Activated CD8-positive, alpha-beta T cell treated with anti-CD3 and anti-CD28 coated beads, Interleukin-2, amount 10 ng/mL, durations not matched to agents 7 days and 5 days (primary cell): ENCODE measurements at regions not wholly inside any gene's neighbourhood (a gene's known extent, or its start where the extent isn't known, plus 50 kb on each side); places are given as distances from the start of the nearest gene placed in this dataset.

Experiments used
- ATAC-seq: fragments of 150-1000 bp; cut with Tn5 transposase; one replicate; pipeline ENCODE4 v1.10.0; 2021; ENCODE audit warnings: moderate library complexity
- CTCF ChIA-PET: fragments of 350-600 bp; sonication (Branson Sonifier 250); formaldehyde crosslinking; loops from one replicate; lab custom pipeline; 2021; ENCODE audit warnings: antibody characterized with exemption; lab: Charles Lee
- POLR2A ChIA-PET: fragments of 350-600 bp; sonication (Branson Sonifier 250); formaldehyde crosslinking; loops from one replicate; lab custom pipeline; 2021; ENCODE audit warnings: antibody characterized with exemption; lab: Charles Lee
- DNase-seq: peaks from one replicate; pipeline ENCODE4 v3.0.0-alpha.2; 2020
- H3K27ac Mint-ChIP-seq: one replicate; pipeline ENCODE4 v1.8.0; 2021; ENCODE audit warnings: mild to moderate bottlenecking, mixed read lengths
- H3K27me3 Mint-ChIP-seq: one replicate; pipeline ENCODE4 v1.8.0; 2021; ENCODE audit warnings: low read depth, mixed read lengths
- H3K36me3 Mint-ChIP-seq: one replicate; pipeline ENCODE4 v1.8.0; 2021; ENCODE audit warnings: low read depth, mixed read lengths
- H3K4me1 Mint-ChIP-seq: one replicate; pipeline ENCODE4 v1.8.0; 2021; ENCODE audit warnings: low read depth, mixed read lengths
- H3K4me3 Mint-ChIP-seq: one replicate; pipeline ENCODE4 v1.8.0; 2021; ENCODE audit warnings: mild to moderate bottlenecking, mixed read lengths
- H3K9me3 Mint-ChIP-seq: one replicate; pipeline ENCODE4 v1.8.0; 2022; ENCODE audit warnings: mixed read lengths; ENCODE audit not compliant: insufficient read depth

DNA sequence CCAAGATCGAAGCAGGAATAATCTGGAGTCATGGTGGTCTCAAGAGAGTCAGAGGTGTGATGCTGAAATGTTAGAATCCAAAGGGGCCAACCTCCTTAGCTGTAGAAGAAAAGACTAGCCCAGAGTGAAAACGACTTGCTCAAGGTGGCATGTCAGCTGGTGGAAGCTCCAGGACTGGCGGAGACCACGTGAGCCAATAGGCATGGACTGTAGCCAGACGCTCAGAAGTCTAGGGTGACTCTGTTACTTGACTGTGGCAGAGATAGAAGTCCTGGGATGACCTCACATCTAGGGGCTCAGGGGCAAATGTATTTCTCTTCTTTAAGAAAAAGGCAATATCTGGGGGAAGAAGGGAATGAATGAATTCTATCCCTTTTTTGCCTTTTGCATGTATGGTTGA lies 267.4 kb downstream of the ATG4C start:
- ATAC-seq (no peak), DNase-seq (no peak)
- Mint-ChIP-seq H3K27me3 (peaks cover 5% of the 10 kb centered on the region), H3K4me3 (no peak overlapping the region), H3K9me3 (no peaks in the 10 kb centered on the region), H3K4me1 (no peaks in the 10 kb centered on the region), H3K36me3 (no peaks in the 10 kb centered on the region), H3K27ac (no peak overlapping the region)
- ChIA-PET CTCF (no interaction called here), POLR2A (no interaction called here)

DNA sequence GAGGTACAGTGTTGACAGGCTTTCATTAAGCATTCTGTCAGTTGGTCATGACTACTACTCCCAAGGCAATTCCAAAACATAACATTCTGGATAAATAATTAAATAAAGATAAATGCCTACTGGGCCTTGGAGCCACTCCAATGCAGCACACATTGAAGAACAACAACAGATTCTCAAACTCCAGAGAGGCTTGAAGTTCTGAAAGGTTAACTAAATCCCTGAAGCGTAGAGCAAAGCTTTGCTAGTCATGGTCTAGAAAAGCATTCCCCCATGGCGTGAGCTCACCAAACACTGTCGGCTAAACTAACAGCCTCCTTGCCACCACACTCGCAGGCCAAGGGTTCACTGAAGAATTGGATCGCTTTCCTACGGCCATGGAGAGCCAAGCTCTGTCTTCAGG lies 268.0 kb downstream of the ATG4C start:
- H3K4me3 Mint-ChIP-seq, result no peak overlapping the region
- peaks cover 5% of the 10 kb centered on the region for H3K27me3 Mint-ChIP-seq
- no peaks in the 10 kb centered on the region for H3K9me3 Mint-ChIP-seq
- no peak for ATAC-seq
- H3K27ac Mint-ChIP-seq, result no peak overlapping the region
- no peak for DNase-seq
- no peaks in the 10 kb centered on the region for H3K4me1 Mint-ChIP-seq
- H3K36me3 Mint-ChIP-seq, result no peaks in the 10 kb centered on the region
- ChIA-PET POLR2A (no interaction called here), CTCF (no interaction called here)

DNA sequence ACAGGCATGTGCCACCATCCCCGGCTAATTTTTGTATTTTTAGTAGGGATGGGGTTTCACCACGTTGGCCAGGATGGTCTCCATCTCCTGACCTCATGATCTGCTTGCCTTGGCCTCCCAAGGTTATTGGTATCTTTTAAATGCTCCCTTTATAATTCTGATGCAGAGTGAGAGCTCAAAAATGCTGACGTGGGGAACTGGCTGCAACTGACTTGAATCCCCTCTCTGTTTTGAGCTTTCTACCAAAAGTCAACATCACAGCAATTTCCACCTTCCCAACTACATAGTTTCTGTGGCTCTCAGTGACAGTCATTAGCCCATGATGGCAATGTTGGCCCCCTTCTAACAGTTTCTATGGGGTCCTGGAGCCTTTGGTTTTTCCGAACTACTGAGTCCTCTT lies 268.2 kb upstream of the FOXD3 start:
- Mint-ChIP-seq H3K9me3 (no peaks in the 10 kb centered on the region), H3K4me1 (no peaks in the 10 kb centered on the region)

DNA sequence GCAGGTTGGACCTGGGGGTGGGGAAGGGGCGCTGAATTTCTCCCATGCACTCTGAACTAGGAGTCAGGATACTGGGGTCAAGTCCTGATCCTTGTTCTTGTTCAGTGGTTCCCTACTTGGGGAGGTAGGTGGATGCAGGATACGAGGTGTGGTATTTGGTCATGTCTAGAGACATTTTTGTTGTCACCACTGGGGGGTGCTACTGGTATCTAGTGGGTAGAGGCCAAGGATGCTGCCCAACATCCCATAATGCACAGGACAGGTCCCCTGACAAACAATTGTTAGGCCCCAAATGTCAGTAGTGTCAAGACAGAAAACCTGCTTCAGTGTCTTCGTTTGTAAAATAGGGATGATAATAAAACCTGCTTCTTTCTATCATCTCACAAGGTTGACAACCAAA lies 259.0 kb upstream of the FOXD3 start:
- Mint-ChIP-seq H3K27ac (no peak overlapping the region), H3K9me3 (no peaks in the 10 kb centered on the region), H3K36me3 (no peaks in the 10 kb centered on the region), H3K27me3 (no peaks in the 10 kb centered on the region), H3K4me3 (no peak overlapping the region), H3K4me1 (no peaks in the 10 kb centered on the region)
- DNase-seq (no peak), ATAC-seq (no peak)
- ChIA-PET POLR2A (no interaction called here), CTCF (no interaction called here)

More for the DNA sequence above, 268.2 kb upstream of the FOXD3 start:
- H3K36me3 Mint-ChIP-seq, result no peaks in the 10 kb centered on the region
- CTCF ChIA-PET, result no interaction called here
- ATAC-seq, result no peak
- H3K27me3 Mint-ChIP-seq, result no peaks in the 10 kb centered on the region
- no peak overlapping the region for H3K4me3 Mint-ChIP-seq
- H3K27ac Mint-ChIP-seq, result no peak overlapping the region
- POLR2A ChIA-PET, result no interaction called here
- DNase-seq, result no peak

DNA sequence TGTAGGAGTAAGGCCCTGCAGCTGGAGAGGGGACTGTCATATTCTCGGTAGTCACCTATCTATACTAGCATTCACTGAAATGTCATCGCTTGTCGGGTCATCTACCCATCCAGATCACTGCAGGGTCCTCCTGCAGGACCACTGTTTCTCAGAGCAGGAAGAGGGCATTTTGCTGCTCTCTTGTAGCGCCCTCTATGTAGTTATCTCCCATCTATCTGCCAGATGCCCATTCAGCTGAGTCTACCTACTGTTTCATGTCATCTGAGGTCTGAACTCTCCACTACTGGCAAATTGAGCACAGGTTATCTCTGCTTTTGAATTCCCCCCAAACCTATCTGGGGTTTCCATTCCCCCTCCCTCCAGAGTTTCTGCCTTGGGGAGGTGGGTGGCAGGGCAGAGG lies 258.2 kb upstream of the FOXD3 start:
- Mint-ChIP-seq H3K27me3 (no peaks in the 10 kb centered on the region), H3K4me1 (no peaks in the 10 kb centered on the region), H3K27ac (no peak overlapping the region), H3K36me3 (no peaks in the 10 kb centered on the region), H3K9me3 (no peaks in the 10 kb centered on the region), H3K4me3 (no peak overlapping the region)
- ATAC-seq (no peak), DNase-seq (no peak)
- CTCF ChIA-PET, result no interaction called here
- POLR2A ChIA-PET, result no interaction called here

DNA sequence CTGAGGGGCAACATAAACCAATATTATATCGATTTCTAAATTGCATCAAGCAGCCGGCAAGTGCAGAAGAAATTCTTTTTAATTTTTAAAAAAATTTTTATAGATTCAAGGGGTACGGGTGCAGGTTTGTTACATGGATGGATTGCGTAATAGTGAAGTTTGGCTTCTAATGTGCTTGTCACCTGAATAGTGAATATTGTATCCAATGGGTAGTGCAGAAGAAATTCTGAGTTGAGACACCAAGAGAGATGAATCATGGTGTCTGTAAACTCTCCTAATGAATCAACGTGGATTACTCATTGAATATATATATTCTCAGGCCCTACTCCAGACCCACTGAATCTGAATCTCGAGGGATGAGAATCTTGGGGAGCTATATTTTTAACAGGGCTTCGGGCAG lies 253.7 kb upstream of the FOXD3 start:
- Mint-ChIP-seq H3K9me3 (no peaks in the 10 kb centered on the region), H3K27me3 (peaks cover 20% of the 10 kb centered on the region), H3K4me1 (no peaks in the 10 kb centered on the region), H3K36me3 (no peaks in the 10 kb centered on the region), H3K4me3 (no peak overlapping the region), H3K27ac (no peak overlapping the region)
- DNase-seq (no peak), ATAC-seq (no peak)
- ChIA-PET CTCF (no interaction called here), POLR2A (no interaction called here)

DNA sequence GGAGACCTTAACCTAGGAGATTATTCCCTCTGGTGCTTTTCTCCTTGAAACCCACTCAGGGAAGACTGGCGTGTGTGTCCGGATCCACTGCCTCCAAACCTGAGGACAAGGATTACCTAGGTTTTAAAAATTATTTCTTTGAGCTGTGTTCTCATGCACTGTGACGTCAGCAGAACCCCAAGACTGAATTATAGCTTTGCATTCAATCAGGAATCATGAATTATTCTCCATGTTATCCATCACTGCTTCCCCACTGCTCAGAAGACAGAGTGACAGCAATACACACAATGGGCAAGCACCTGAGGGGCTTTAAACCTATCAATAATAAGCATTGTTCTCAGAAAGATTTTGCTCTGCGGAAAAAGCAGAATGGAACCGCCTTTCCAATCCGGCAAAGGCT lies 253.2 kb upstream of the FOXD3 start:
- ChIA-PET CTCF (no interaction called here), POLR2A (no interaction called here)
- ATAC-seq (no peak), DNase-seq (no peak)
- peaks cover 23% of the 10 kb centered on the region for H3K27me3 Mint-ChIP-seq
- H3K4me3 Mint-ChIP-seq, result no peak overlapping the region
- no peak overlapping the region for H3K27ac Mint-ChIP-seq
- H3K4me1 Mint-ChIP-seq, result no peaks in the 10 kb centered on the region
- no peaks in the 10 kb centered on the region for H3K36me3 Mint-ChIP-seq
- H3K9me3 Mint-ChIP-seq, result no peaks in the 10 kb centered on the region

DNA sequence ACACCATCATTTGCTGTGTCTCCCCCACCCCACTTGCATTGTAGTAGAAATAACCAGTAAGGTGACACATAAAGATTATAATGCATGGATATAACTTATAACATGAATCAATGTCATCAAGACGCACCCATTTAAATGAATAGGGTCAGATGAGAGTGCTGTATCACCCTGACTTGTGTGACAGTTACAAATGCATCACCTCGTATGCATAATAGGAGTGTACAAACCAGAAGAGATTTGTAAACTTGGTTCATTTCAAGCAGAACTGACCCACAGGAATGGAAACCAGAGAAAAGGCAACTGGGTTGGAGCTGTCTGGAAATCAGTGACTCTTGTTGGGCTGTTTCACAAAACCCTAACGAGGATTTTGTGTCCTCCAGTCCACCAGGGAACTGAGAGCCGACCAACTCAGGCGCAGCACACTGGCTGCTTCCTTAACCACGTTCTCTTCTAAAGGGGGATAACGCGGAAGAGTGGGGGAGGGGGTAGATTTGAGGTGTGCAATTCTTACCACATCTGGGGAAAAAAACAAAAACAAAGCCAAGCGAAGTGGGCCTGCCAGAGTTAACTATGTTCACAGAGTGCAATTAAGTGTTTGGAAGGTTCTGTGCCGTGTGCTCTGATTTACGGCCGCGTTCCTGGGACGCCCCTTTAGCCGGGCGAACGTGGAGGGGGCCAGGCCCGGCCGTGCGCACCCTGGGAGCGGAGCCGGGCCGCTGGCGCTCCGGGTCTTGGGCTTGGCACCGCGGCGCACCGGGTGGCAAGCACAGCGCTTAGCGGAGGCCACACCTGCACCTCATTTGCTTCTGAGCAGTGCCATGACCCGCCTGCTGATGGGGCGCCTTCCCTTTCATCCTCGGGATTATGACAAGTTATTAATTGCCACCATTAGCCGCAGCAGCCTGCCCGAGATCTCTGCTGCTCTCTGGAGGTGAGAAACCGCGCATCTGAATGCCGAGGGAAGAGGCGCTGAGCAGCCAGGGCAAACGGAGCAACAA lies 248.8 kb upstream of the FOXD3 start:
- no peak for DNase-seq
- H3K9me3 Mint-ChIP-seq, result no peaks in the 10 kb centered on the region
- ATAC-seq, result no peak
- H3K27me3 Mint-ChIP-seq, result peaks cover 38% of the 10 kb centered on the region
- H3K4me3 Mint-ChIP-seq, result no peak overlapping the region
- CTCF ChIA-PET, result no interaction called here
- H3K27ac Mint-ChIP-seq, result no peak overlapping the region
- H3K4me1 Mint-ChIP-seq, result no peaks in the 10 kb centered on the region
- POLR2A ChIA-PET, result no interaction called here
- no peaks in the 10 kb centered on the region for H3K36me3 Mint-ChIP-seq

DNA sequence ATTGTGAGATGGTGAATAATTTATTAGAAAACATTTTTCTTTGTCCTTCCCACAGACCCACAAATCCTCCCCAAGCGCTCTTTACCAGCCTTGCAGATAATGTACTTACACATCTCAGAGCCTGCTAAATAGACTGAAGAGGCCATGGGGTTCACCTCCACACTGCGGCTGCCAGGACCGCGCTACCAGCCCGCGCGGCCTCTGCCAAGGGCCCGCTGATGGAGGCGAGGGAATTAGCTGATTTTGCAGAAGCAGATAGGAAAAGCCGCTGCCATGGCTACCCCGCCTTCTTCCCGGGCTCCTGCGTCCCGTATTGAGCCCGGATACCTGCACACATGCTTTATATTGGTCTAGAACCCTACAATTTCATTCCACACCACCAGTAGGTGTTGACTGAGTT lies 248.0 kb upstream of the FOXD3 start:
- Mint-ChIP-seq H3K27ac (no peak overlapping the region), H3K27me3 (peaks cover 38% of the 10 kb centered on the region), H3K4me1 (no peaks in the 10 kb centered on the region), H3K9me3 (no peaks in the 10 kb centered on the region), H3K36me3 (no peaks in the 10 kb centered on the region), H3K4me3 (no peak overlapping the region)
- POLR2A ChIA-PET, result no interaction called here
- CTCF ChIA-PET, result no interaction called here
- ATAC-seq (no peak), DNase-seq (no peak)

DNA sequence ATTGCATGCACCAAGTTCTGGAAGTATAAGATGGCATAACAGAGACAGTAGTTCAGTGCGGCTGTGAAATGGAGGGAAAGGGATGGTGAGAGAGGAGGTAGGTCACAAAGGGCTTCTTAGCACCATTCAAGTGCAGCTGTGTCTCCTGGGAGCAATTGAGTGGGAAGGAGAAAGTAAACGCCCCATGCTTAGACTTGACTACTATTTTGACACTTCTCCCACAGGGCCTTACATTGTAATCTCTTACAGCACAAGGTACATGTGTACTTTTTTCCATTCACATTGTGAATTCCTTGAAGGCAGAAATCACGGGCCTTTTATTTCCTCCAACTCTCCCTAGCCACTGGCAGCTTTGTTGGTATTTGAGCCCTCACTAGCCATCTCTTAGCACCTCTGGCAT lies 239.6 kb upstream of the FOXD3 start:
- ATAC-seq (no peak), DNase-seq (no peak)
- Mint-ChIP-seq H3K36me3 (no peaks in the 10 kb centered on the region), H3K4me1 (no peaks in the 10 kb centered on the region), H3K27me3 (peaks cover 3% of the 10 kb centered on the region), H3K27ac (no peak overlapping the region), H3K4me3 (no peak overlapping the region), H3K9me3 (no peaks in the 10 kb centered on the region)
- CTCF ChIA-PET, result no interaction called here
- POLR2A ChIA-PET, result no interaction called here

DNA sequence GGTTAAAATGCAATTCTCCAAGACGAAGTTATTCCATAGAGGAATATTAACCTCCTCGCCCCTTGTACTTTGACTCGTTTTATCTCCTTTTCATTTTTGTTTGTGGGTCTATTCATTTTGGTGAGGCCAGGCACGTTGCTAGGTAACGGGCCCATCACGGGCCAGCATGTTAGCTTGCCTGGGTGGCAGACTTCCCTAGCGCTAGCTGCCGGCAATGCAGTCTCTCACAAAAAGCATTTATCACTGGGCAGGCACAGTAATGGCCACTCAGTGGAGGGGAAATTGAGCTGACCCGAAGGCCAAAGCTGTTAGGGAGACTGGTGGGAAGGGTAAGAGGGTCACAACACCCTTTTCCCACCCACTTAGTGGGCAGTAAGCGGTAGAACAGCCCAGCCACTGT lies 234.4 kb upstream of the FOXD3 start:
- ChIA-PET POLR2A (no interaction called here), CTCF (no interaction called here)
- no peak for ATAC-seq
- Mint-ChIP-seq H3K4me1 (no peaks in the 10 kb centered on the region), H3K27me3 (peaks cover 5% of the 10 kb centered on the region), H3K27ac (no peak overlapping the region), H3K4me3 (no peak overlapping the region), H3K36me3 (no peaks in the 10 kb centered on the region), H3K9me3 (no peaks in the 10 kb centered on the region)
- no peak for DNase-seq

DNA sequence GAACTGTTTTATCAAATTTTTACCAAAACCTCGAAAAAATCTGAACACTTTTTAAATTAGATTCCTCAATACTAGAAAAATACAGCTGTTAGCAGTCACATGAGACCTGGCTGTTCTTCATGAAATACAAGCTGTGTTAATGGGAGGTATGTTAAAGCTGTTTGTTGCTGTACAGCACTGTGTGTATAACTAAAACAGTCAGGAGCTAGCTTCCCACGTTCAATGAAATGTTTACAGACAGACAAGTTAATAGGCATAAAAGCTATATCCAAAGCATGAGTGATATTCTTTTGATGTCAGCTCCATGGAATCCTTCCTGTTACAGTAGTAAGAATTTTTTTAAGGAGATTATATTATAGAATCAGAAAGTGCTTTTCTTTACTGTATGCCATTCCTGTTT lies 223.2 kb upstream of the FOXD3 start:
- CTCF ChIA-PET, result no interaction called here
- ATAC-seq, result no peak

DNA sequence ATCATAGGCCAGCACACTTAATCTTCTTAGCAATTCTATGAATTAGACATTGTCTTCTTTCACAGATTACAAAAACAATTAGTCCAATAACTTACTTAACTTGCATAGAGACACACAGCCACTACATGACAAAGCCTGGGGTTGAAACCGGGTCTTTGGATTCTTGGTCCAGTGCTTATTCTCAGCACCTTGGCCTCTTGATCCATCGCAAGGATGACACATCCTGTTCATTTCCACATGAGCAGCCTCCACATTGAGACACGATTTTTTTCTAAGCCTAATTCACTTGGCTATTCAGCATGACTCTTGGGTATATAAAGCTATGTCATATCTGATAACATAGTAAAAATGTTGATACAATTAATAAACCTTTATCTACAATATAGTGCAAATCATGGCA lies 221.0 kb upstream of the FOXD3 start:
- CTCF ChIA-PET, result no interaction called here
- DNase-seq (no peak), ATAC-seq (no peak)
- POLR2A ChIA-PET, result no interaction called here
- H3K27ac Mint-ChIP-seq, result no peak overlapping the region
- H3K36me3 Mint-ChIP-seq, result no peaks in the 10 kb centered on the region
- no peaks in the 10 kb centered on the region for H3K4me1 Mint-ChIP-seq
- peaks cover 4% of the 10 kb centered on the region for H3K27me3 Mint-ChIP-seq
- no peaks in the 10 kb centered on the region for H3K9me3 Mint-ChIP-seq
- H3K4me3 Mint-ChIP-seq, result no peak overlapping the region

More for the DNA sequence above, 223.2 kb upstream of the FOXD3 start:
- Mint-ChIP-seq H3K27me3 (no peaks in the 10 kb centered on the region), H3K4me3 (no peak overlapping the region), H3K9me3 (no peaks in the 10 kb centered on the region), H3K4me1 (no peaks in the 10 kb centered on the region), H3K27ac (no peak overlapping the region), H3K36me3 (no peaks in the 10 kb centered on the region)
- DNase-seq, result no peak
- POLR2A ChIA-PET, result no interaction called here
